Neural cell (in vitro differentiated cells): ENCODE measurements at regions not wholly inside any gene's neighbourhood (a gene's known extent, or its start where the extent isn't known, plus 50 kb on each side); places are given as distances from the start of the nearest gene placed in this dataset.

Experiments used
- H2AFZ ChIP-seq: fragments of 200-600, 300-800 bp; sonication (generic), shearing (Covaris generic); 2 replicates; pipeline ENCODE4 v1.6.0; 2014; ENCODE audit warnings: low read depth, mild to moderate bottlenecking, antibody characterized with exemption, low read length, moderate library complexity
- H3F3A ChIP-seq: fragments of 200-600 bp; shearing (Covaris generic); 2 replicates; pipeline ENCODE4 v1.6.1; 2016; ENCODE audit warnings: mild to moderate bottlenecking, moderate library complexity, mixed read lengths, antibody characterized with exemption, low read length; ENCODE audit not compliant: insufficient read depth, poor library complexity, severe bottlenecking
- H3K27ac ChIP-seq: fragments of 200-600, 300-800 bp; sonication (generic), shearing (Covaris generic); 2 replicates; pipeline ENCODE4 v1.5.1; 2014; ENCODE audit warnings: mild to moderate bottlenecking, low read length, moderate library complexity
- H3K27me3 ChIP-seq: fragments of 300-800, 200-600 bp; sonication (generic), shearing (Covaris generic); 2 replicates; pipeline ENCODE4 v1.6.0; 2014; ENCODE audit warnings: mild to moderate bottlenecking, low read depth, low read length, moderate library complexity; ENCODE audit not compliant: insufficient read depth
- H3K36me3 ChIP-seq: fragments of 300-800, 200-600 bp; sonication (generic), shearing (Covaris generic); 2 replicates; pipeline ENCODE4 v1.5.1; 2014; ENCODE audit warnings: mild to moderate bottlenecking, antibody characterized with exemption, low read length, moderate library complexity; ENCODE audit not compliant: insufficient read depth
- H3K4me2 ChIP-seq: fragments of 300-800, 200-600 bp; sonication (generic), shearing (Covaris generic); 2 replicates; pipeline ENCODE4 v1.6.0; 2014; ENCODE audit warnings: mild to moderate bottlenecking, low read length
- H3K4me3 ChIP-seq: fragments of 300-800, 200-600 bp; sonication (generic), shearing (Covaris generic); 2 replicates; pipeline ENCODE4 v1.5.1; 2014; ENCODE audit warnings: mild to moderate bottlenecking, low read length, moderate library complexity
- H3K79me2 ChIP-seq: fragments of 200-600 bp; shearing (Covaris generic); replicated peaks from 2 replicates; pipeline ENCODE4 v1.6.0; 2014; ENCODE audit warnings: mild to moderate bottlenecking, low read length, moderate library complexity; ENCODE audit not compliant: insufficient read depth
- H3K9ac ChIP-seq: fragments of 300-800, 200-600 bp; sonication (generic), shearing (Covaris generic); 2 replicates; pipeline ENCODE4 v1.6.1; 2016; ENCODE audit warnings: mild to moderate bottlenecking, low read length, mixed read lengths
- H3K9me2 ChIP-seq: fragments of 200-600 bp; shearing (Covaris generic); 2 replicates; pipeline ENCODE4 v1.6.1; 2016; ENCODE audit warnings: mild to moderate bottlenecking, low read length, mixed read lengths; ENCODE audit not compliant: insufficient read depth
- H3K9me3 ChIP-seq: fragments of 200-600, 300-800 bp; sonication (generic), shearing (Covaris generic); 2 replicates; pipeline ENCODE4 v1.6.1; 2016; ENCODE audit warnings: mild to moderate bottlenecking, mixed run types, low read length, moderate library complexity, mixed read lengths
- H4K20me1 ChIP-seq: fragments of 200-600 bp; shearing (Covaris generic); 2 replicates; pipeline ENCODE4 v1.6.1; 2016; ENCODE audit warnings: mild to moderate bottlenecking, mixed run types; ENCODE audit not compliant: insufficient read depth
- EP300 ChIP-seq: fragments of 450-650 bp; conservative IDR thresholded peaks from 2 replicates; pipeline ENCODE4 v1.6.1; 2014; ENCODE audit warnings: antibody characterized with exemption, mild to moderate bottlenecking, moderate library complexity; ENCODE audit not compliant: poor library complexity, severe bottlenecking
- EZH2 ChIP-seq: fragments of 200-600, 300-800 bp; shearing (Covaris generic), sonication (generic); IDR thresholded peaks from 2 replicates; pipeline ENCODE4 v1.6.1; 2014; ENCODE audit warnings: antibody characterized with exemption, low read length, borderline replicate concordance, mild to moderate bottlenecking; ENCODE audit not compliant: insufficient read depth, poor library complexity, severe bottlenecking
- MXI1 ChIP-seq: fragments of 450-650 bp; conservative IDR thresholded peaks from 2 replicates; pipeline ENCODE4 v1.6.1; 2014; ENCODE audit warnings: antibody characterized with exemption, mild to moderate bottlenecking; ENCODE audit not compliant: poor library complexity, severe bottlenecking
- POLR2AphosphoS5 ChIP-seq: IDR thresholded peaks from 2 replicates; pipeline ENCODE4 v1.6.1; 2012
- RAD21 ChIP-seq: fragments of 450-650 bp; conservative IDR thresholded peaks from 2 replicates; pipeline ENCODE4 v1.6.1; 2014; ENCODE audit warnings: antibody characterized with exemption, mild to moderate bottlenecking, moderate library complexity
- REST ChIP-seq: IDR thresholded peaks from 2 replicates; pipeline ENCODE4 v1.6.1; 2012; ENCODE audit warnings: borderline replicate concordance
- SMC3 ChIP-seq: fragments of 450-650 bp; conservative IDR thresholded peaks from 2 replicates; pipeline ENCODE4 v1.6.1; 2014; ENCODE audit warnings: antibody characterized with exemption, mild to moderate bottlenecking, moderate library complexity; ENCODE audit not compliant: poor library complexity
- TAF1 ChIP-seq: IDR thresholded peaks from 2 replicates; pipeline ENCODE4 v1.6.1; 2012; ENCODE audit warnings: low read depth
- TF ChIP-seq, protein P1 (sequence below): fragments of 450-650 bp; IDR thresholded peaks from 2 replicates; pipeline ENCODE4 v1.5.1; 2014; ENCODE audit warnings: antibody characterized with exemption, mild to moderate bottlenecking, moderate library complexity; ENCODE audit not compliant: poor library complexity, severe bottlenecking

DNA sequence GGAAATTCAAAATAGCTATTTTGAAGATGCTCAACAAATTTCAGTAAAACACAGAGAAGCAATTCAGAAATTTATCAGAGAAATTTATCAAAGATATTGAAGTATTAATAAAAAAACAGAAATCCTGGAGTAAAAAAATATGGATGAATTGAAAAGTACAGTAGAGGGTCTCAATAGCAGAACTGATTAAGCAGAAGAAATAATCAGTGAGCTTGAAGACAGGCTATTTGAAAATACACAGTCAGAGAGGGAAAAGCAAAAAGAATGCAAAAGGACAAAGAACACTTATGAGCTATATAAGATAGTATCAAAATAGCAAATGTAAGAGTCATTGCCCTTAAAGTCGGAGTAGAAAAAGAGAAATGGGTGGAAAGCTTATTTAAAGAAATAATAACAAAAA lies 107.9 kb upstream of the PPP2R2B start:
- Histone ChIP-seq H3K9me3 (no peaks in the 10 kb centered on the region), H3K36me3 (no peaks in the 10 kb centered on the region)
- TF ChIP-seq REST (no peak), EP300 (no peak), MXI1 (no peak), POLR2AphosphoS5 (no peak), TAF1 (no peak), RAD21 (no peak)
- TF ChIP-seq, protein P1, sequence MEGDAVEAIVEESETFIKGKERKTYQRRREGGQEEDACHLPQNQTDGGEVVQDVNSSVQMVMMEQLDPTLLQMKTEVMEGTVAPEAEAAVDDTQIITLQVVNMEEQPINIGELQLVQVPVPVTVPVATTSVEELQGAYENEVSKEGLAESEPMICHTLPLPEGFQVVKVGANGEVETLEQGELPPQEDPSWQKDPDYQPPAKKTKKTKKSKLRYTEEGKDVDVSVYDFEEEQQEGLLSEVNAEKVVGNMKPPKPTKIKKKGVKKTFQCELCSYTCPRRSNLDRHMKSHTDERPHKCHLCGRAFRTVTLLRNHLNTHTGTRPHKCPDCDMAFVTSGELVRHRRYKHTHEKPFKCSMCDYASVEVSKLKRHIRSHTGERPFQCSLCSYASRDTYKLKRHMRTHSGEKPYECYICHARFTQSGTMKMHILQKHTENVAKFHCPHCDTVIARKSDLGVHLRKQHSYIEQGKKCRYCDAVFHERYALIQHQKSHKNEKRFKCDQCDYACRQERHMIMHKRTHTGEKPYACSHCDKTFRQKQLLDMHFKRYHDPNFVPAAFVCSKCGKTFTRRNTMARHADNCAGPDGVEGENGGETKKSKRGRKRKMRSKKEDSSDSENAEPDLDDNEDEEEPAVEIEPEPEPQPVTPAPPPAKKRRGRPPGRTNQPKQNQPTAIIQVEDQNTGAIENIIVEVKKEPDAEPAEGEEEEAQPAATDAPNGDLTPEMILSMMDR, result no peak

GRCh38 chr5:146993876-146994530 lies 115.4 kb upstream of the PPP2R2B start:
- Histone ChIP-seq H3K4me2 (no peak overlapping the region), H3K27ac (no peak overlapping the region), H3K9me3 (no peaks in the 10 kb centered on the region), H3K36me3 (no peaks in the 10 kb centered on the region), H4K20me1 (no peaks in the 10 kb centered on the region), H2AFZ (no peak overlapping the region), H3K27me3 (no peaks in the 10 kb centered on the region), H3F3A (no peaks in the 10 kb centered on the region), H3K9me2 (no peaks in the 10 kb centered on the region), H3K79me2 (no peaks in the 10 kb centered on the region), H3K4me3 (no peak overlapping the region), H3K9ac (no peak overlapping the region)
- TF ChIP-seq REST, result no peak
- TF ChIP-seq EP300, result no peak
- no peak for TF ChIP-seq RAD21
- TF ChIP-seq, protein P1, result no peak
- no peak for TF ChIP-seq EZH2
- TF ChIP-seq SMC3, result no peak
- TF ChIP-seq TAF1, result no peak
- TF ChIP-seq MXI1, result no peak
- no peak for TF ChIP-seq POLR2AphosphoS5

More for the DNA sequence above, 107.9 kb upstream of the PPP2R2B start:
- H2AFZ ChIP-seq, result no peak overlapping the region
- H3K79me2 ChIP-seq, result no peaks in the 10 kb centered on the region
- H3K27ac ChIP-seq, result no peak overlapping the region
- H3K9me2 ChIP-seq, result no peaks in the 10 kb centered on the region
- H3K4me3 ChIP-seq, result no peak overlapping the region
- H4K20me1 ChIP-seq, result no peaks in the 10 kb centered on the region
- H3F3A ChIP-seq, result no peaks in the 10 kb centered on the region
- H3K27me3 ChIP-seq, result no peaks in the 10 kb centered on the region
- H3K4me2 ChIP-seq, result no peak overlapping the region
- H3K9ac ChIP-seq, result no peak overlapping the region
